HG03159 (cell line): ENCODE measurements at regions not wholly inside any gene's neighbourhood (a gene's known extent, or its start where the extent isn't known, plus 50 kb on each side); places are given as distances from the start of the nearest gene placed in this dataset.

Experiments used
- ATAC-seq: cut with Tn5 transposase; IDR thresholded peaks from one replicate; pipeline ENCODE4 v1.9.1; 2021; ENCODE audit warnings: mild to moderate bottlenecking, moderate library complexity; ENCODE audit not compliant: unreplicated experiment

DNA sequence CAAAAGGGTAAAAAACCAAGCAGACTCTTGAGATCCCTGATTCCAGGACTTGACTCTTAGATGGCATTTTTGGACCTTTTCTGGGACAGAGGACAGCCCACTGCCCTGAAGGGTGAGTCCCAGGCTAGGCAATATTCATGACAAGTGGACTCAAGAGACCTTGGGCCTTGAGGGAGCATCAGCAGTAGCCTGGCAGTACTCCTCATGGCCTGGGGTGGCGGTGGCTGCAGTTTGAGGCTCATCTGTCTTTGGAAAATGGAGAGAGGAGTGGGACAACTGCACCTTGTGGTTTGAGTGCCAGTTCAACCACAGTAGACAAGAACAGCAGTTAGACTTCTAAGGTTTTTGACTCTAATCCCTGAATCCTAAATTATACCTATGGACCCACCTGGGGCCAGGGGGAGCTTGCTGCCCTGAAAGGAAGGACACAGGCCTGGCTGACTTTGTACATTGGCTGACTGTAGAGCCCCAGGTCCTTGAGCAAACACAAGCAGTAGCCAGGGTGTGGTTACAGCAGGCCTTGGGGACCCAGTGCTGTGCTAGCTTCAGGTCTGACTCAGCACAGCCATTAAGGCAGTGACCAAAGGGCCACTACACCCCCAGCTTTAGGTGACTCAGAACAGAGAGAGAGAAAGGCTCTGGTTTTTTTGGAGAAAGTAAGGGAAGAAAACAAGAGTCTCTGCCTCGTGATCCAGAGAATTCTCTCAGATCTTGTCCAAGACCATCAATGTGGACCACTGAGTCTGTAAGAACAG is 1023.2 kb downstream of the KCNT2 start:
- ATAC-seq: no peak

DNA sequence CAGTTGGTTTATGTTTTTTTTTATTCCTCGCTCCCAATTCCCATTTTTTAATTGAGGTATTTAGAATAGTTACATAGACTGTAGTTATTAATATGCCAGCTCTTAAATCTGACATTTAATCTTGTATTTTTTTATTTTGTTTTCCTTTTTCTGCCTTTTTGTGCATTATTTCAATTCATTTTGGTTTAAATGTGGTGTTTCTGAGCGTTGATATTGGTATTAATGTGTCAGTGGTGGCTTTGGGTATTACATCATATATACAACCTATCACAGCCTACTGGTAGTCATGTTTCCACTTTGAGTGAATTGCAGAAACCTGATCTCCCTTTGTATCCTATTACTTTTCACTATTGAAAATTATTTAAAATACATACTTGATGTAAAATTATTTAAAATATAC is 1027.3 kb downstream of the KCNT2 start:
- peak; percentile 62 for ATAC-seq

DNA sequence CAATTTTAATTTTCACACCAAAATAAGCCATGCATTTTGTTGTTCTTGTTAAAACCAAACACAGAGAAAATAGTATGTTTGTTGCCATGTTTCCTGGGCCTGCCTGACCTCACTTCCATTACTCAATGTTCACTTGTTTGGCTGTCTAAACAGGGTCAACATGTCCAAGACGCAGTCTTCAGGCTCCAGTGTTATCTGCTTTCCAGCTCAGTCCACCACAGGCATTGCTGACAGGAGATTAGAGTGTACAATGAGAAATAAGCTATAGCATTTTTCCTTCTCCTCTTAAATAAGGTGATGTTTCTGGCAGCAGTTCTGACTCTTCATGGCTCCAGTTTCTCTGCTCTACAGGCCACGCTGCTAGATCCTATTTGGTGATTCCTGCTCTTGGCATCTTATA is 1030.5 kb downstream of the KCNT2 start:
- ATAC-seq: no peak

DNA sequence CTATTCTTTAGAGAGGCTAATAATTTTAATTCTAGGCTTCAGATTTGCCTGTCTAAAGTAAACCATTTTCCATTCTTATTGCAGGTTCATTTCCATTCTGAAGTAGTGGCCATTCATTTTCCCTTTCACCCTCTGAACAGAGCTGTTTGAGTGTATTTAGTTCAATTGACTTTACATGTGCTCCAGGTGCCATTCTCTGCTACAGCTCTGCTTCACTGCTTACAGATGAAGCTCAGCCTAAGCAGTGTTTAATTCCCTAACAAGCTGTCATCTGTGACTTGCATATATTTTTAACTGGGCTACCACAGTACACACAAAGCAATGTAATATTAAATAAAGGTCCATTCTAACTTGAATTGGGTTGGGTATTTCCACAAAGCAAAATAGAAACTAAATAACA is 1031.6 kb downstream of the KCNT2 start:
- no peak for ATAC-seq

DNA sequence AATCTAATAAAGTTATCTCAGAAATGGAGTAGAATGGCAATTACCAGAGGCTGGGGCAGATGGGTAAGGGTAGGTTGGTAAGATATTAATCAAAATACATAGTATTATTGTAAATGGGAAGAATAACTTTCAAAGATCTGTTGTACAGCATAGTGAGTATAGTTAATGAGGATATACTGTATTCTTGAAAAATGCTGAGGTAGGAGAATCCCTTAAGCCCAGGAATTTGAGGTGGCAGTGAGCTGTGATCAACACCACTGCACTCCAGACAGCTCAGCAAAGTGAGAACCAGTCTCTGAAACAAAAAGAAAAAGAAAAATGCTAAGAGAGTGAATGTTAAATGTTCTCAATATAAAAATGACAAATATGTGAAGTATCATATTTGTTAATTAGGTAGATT is 1033.7 kb downstream of the KCNT2 start:
- ATAC-seq: no peak

DNA sequence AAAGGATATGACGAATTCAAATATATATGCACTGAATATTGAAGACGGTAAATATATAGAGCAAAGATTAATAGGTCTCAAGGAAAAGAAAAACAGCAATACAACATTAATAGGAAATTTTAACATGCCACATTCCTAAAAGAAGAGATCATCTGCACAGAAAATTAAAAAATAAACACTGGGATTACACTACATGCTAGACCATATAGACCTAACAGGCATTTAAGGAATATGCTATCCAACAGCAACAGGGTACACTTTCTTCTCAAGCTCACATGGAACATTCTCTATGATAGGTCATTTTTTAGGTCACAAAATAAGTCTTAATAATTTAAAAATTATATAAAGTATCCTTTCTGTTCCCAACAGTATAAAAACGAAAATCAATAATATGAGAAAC is 1038.3 kb downstream of the KCNT2 start:
- ATAC-seq: no peak

DNA sequence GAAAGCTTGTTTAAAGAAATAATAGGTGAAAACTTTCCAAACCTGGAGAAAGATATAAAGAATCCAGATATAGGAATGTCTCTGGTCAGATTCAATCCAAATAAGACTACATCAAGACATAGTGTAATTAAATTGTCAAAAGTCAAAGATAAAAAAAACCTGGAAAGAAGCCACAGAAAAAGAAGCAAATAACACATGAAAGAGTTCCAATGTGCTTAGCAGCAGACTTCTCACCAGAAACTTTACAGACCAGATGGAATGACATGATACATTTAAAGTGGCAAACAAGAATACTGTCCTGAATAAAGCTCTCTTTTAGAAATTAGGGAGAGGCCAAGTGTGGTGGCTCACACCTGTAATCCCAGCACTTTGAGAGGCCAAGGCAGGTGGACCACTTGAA is 1039.9 kb downstream of the KCNT2 start:
- ATAC-seq: no peak

DNA sequence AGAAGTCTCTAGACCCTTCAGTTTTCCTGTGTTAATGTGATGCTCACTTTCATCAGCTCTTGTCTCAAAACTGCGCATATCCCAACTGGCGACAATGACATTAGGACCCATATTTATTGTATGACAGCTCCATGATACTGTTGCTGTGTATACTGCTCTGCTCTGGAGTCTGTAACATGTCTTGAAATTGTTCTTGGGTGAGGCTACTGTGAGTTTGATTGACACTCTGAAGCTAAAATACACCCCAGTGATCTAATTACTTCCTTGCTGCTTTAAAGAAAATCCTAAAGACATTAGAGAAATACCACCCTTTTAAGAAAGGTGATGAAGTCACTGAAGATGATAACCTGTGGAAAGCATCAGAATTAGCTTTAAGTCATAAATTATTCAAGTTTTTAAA is 1046.2 kb downstream of the KCNT2 start:
- ATAC-seq: no peak

DNA sequence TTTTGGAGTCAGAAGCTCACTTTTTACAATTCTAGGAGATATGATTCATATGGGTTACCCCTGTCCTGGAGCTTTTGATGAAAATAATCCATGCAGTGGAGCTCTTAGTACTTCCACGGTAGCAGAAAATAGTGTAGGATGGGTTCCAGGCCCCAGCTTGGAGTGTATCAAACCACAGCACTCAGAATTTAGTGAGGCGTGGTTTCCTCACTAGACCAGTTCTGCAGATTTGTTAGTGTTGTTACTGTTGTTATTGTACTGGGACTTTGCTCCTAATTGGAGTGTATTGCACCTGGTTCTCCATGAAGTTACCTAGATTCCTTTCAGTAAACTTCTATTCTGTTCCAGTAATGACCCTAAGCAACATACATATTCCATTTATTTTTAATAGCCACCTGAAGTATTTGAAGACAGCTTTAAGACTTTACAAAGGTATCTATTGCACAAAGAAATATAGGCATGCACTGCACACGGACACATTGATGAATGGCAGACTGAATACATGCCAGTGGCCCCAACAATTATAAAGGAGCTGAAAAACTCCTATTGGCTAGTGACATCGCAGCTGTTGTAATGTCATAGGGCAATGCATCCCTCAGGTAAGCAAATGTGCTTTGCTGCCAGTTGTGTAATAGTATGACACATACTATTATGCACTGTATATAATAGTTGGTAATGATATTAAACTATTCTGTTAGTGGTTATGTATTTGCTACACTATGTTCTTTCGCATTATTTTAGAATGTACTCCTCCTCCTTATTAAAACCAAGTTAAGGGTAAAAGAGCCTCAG is 1058.0 kb downstream of the KCNT2 start:
- no peak for ATAC-seq

DNA sequence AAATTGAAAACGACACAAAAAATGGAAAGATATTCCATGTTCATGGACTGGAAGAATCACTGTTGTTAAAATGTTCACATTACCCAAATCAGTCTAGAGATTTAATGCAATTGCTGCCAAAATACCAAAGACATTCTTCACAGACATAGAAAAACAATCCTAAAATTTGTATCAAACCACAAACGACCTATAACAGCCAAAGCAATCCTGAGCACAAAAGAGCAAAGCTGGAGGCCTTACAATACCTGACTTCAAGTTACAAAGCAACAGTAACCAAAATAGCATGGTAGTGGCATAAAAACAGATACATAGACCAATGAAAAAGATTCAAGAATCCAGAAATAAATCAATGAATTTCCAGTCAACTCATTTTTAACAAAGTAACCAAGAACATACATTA is 1077.3 kb downstream of the KCNT2 start:
- no peak for ATAC-seq

DNA sequence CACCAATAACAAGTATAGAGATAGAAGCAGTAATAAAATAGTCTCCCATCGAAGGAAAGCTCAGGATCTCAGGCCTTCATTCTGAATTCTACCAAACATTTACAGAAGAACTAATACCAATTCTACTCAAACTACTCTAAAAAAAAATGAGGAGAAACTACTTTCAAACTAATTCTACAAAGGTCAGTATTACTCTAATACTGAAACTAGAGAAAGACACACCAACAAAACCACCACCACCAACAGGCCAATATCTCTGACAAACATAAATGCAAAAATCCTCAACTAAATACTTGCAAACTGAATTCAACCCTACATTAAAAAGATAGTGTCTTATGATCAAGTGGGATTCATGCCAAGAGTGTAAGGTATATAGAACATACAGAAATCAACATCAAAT is 1078.4 kb downstream of the KCNT2 start:
- no peak for ATAC-seq

DNA sequence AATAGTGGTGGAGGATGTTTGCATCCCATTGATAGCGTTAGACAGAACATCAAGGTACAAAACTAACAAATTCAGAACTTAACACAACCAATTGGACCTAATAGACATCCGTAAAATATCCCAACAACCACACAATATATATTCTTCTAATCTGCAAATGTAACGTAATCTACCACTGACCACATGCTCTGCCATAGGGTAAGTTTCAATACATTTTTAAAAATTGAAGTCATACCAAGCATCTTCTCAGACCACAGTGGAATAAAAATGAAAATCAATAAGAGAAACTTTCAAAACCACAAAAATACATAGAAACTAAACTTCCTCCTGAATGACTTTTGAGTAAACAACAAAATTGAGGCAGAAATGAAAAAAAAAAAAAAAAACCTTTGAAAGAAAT is 1087.5 kb downstream of the KCNT2 start:
- no peak for ATAC-seq

DNA sequence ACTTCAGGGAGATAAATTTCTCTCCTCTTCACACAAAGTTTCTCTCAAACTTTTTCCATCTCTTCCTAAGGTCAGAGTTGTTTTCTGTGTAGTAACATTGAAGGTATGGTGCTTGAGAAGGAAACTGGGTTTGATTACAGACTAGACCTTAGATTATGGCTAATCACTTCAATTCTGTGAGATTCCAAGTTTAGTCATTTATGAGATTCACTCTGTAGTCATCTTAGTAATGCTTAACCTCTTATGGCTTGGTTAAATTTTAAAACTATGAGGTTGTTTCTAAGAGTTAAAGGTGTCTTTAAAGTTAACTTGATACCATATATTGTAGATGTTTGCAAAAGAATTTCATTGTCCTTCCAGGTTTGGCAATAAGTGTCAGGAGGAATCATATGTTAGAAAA is 1092.2 kb downstream of the KCNT2 start:
- no peak for ATAC-seq

DNA sequence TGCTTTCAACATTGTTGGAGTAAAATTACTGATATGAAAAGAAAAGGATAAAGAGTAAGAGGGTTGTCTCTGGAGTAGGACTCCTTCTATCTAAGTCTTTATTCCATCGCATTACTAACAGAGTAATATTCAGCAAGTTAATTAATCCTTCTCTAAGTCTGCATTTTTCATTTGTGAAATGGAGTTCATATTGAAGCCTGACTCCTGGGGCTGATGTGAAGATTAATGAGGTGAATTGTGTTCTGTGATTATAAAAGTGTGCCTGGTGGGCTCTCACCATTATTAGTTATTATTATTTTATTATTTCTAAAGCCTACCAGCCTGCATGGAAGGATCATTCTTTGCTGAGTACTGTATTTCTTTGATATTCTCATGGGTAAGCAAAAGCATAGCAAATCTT is 1096.7 kb downstream of the KCNT2 start:
- ATAC-seq: no peak

DNA sequence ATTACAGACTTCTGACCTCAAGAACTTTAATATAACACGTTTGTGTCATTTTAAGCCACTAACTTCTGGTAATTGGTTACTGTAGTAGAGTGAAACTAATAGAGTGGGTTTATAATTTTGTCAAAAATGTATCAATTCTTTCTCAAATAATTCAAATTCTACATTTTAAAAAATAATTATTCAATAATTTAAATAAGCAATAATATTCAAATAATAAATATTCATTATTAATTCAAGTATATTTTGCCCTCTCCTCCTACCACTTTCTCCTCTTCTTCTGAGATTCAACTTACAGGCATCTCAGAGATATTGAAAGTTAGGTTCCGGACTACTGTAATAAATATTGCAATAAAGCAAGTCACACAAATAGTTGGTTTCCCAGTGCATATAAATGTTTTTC is 1107.1 kb downstream of the KCNT2 start:
- no peak for ATAC-seq

DNA sequence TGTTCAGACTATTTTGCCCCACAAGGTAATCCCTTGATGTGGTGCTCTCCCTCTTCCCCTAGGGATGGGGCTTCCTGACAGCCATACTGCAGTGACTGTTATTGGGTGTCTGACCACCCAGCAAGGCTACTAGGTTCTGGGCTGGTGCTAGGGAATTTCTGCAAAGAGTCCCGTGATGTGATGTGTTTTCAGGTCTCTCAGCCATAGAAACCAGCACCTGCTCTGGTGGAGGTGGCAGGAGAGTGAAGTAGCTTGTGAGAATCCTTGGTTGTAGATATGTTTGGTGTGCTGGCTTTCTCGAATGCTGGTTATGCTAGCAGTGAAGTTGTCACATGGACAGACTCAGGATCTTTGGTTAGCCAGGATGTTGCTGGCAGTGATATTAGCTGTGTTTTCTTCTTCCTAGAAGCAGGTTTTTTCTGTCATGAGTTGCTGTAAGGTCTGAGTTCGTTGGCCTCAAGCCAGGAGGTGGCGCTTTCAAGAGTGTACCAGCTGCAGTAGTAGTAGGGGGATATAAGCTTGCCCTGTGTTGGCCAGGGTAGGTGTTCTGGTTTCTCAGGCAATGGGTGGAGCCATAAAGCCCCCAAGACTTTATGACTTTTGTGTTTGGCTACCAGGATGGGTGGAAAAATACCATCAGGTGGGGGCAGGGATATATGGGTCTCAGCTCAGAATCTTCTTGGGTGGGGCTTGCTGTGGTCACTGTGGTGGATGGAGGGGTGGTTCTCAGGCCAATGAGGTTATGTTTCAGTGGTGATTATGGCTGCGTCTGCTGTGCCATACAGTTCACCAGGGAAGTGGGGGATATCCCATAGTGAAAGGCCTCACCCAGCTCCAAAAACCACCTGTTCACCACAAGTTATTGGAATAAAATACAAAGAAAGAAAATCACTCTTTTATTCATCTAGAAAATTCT is 1112.3 kb downstream of the KCNT2 start:
- ATAC-seq: no peak

DNA sequence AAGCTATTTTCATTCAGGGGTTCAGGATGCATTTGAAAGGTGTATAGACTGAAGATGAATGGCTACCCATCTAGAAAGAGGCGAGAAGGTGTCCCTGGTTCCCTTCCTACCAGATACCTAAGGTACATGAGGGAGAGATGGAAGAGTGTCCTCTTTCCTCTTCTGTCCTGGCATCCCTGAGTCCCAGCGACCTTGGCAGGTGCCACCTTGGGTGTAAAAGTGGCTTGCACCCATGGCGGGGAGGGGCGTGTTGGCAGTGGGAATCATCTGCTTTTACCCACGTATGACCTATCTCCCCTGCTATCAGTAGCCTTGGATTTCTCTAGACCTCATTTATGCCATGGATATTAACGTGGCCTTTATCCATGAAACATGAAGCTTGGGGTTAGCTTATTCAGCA is 1126.1 kb downstream of the KCNT2 start:
- no peak for ATAC-seq

DNA sequence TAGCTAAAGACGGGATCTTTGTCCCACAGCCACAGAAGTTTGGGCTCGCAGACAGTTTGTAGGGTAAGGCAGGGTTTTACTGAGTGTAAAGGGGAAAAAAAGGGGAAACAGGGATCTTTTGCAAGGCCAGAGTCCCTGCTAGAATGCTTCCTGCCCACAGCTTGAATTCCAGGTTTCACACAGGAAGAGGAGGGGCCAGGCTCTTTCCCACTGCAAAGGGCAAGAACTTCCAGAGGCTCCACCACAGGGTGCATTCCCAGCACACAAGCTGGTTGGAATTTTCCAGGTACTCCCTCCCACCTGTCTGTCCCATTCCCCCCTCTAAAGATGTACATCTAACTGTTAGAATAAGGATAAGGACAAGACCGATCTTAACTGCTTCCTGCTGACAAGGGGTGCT is 1126.9 kb downstream of the KCNT2 start:
- ATAC-seq: no peak

DNA sequence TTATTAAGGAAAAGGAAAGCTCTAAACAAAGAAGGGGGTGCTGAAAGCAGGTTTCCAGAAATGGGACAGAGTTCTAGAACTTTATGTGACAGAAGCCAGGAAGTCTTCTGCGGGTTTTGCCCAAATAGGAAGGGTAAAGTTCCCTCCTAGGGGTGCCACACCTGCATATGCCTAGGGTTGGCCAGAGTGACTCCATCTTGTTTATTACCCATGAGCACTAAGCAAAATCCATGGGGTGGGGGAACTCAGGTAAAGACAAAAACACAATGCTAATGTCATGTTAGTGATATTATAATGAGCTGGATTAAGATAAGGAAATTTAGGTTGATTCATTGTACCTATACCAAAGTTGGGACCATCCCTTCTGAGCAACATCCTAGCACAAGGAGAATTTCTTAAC is 1132.7 kb downstream of the KCNT2 start:
- no peak for ATAC-seq

DNA sequence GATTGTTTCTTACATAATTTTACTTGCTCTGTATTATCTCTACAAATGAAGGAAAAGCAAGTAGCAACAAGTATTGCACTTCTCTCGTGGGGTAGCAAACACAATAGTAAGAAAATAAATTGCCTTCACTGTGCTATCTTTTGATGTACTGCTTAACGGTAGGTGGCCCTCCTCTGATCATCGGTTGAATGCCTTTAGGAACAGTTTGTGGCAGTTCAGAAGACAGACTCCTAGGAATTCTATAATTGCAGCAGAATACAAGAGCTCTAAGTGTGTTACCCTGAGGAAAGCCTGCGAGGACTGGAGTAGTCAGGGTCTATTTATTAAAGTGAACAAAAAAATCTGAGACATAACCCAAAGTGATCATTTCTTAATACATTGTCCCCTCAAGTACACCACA is 1135.9 kb downstream of the KCNT2 start:
- no peak for ATAC-seq

DNA sequence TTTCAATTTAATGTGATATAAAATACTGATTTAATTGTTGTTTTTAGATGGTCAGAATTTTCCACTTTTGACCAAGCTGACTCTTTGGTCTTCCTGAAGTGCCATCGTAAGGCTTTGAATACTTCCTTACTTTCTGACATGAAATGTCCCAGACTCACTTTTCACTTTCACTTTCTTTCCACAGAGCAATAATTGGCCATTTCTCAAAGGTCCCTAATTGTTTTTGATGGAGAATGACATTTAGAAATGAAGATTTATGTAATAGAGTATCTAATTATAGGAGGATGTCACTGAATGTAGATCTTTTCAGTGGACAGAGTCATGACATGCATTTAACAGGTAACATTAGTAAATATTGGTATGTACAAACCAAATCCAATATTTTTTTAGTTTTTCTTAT is 1141.6 kb downstream of the KCNT2 start:
- no peak for ATAC-seq

DNA sequence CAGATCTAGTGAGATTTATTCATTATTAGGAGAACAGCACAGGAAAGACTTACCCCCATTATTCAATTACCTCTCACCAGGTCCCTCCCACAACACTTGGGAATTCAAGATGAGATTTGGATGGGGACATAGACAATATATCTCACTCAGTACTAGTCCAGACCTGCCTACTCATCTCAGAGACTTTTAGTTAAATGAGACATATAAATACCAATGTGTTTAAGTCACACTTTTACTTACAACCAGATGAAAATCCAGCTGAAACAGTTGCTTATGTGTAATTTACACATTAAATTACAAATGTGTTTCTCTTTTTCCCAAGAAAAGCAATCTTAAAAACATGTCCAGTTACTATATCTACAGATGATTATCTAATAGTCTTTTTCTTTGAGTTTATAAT is 1145.6 kb downstream of the KCNT2 start:
- ATAC-seq: no peak
